GM19372 (cell line): ENCODE measurements at regions not wholly inside any gene's neighbourhood (a gene's known extent, or its start where the extent isn't known, plus 50 kb on each side); places are given as distances from the start of the nearest gene placed in this dataset.
"Not testable (repeated sequence)": the region's sequence is repeated elsewhere in the genome, so short reads cannot be mapped to it uniquely, and the experiment has no call there.

Experiments
- ATAC-seq: cut with Tn5 transposase; IDR thresholded peaks from one replicate; pipeline ENCODE4 v1.9.1; 2021; ENCODE audit warnings: mild to moderate bottlenecking, low read depth, moderate library complexity; ENCODE audit not compliant: unreplicated experiment

DNA sequence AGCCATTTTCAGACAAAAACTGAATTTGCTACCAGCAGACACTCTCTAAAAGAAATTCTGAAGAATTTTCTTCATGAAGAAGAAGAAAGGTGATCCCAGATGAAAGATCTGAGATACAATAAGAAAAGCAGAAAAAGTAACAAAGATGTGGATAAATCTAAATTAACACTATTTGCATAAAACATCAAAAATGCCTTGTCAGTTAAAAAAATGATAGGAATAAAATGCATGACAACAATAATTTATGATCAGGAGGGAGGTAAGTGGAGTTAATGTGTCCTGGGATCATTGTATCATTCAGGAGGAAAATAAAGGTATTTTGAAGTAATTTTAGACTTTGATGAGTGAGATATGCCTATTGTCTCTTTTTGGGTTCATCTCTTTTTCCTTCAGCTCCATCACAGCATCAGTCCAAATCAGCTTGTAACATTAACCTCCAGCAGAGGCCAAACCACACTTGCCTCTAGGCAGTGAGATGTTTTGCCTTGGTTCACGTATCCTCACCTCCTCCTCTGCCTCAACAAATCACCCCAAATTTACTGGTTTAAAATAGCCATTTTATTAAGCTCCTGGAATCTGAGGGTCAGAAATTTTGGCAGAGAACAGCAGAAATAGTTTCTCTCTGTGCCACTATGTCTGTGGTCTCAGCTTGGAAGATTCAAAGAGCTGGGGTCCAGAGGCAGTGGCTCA, 76.9 kb upstream of the HIVEP3 start:
- ATAC-seq = no peak

GRCh38 chr1:41994195-41994894, 75.6 kb upstream of the HIVEP3 start:
- no peak for ATAC-seq

- ATAC-seq = no peak
These were observed 64.7 kb upstream of the HIVEP3 start for GRCh38 chr1:41983451-41983850.

DNA sequence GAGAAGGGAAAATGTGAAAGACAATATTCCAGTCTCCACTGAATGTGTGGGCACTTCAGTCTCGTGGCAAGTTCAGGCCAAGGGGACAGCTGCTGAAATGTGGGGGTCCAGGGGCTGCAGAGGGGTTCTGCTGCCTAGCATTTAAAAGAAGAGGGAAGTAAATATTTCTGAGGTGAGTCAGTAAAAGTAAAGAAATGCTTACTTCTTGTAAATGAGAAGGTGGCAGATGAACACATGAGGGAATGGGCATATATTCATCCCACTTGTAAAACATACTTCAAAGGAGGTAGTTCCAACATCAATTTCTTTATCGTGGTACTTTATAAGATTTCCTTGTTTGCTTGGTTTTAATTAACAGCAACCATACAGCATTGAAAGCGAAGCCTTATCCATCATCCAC, 63.1 kb upstream of the HIVEP3 start:
- ATAC-seq = no peak

DNA sequence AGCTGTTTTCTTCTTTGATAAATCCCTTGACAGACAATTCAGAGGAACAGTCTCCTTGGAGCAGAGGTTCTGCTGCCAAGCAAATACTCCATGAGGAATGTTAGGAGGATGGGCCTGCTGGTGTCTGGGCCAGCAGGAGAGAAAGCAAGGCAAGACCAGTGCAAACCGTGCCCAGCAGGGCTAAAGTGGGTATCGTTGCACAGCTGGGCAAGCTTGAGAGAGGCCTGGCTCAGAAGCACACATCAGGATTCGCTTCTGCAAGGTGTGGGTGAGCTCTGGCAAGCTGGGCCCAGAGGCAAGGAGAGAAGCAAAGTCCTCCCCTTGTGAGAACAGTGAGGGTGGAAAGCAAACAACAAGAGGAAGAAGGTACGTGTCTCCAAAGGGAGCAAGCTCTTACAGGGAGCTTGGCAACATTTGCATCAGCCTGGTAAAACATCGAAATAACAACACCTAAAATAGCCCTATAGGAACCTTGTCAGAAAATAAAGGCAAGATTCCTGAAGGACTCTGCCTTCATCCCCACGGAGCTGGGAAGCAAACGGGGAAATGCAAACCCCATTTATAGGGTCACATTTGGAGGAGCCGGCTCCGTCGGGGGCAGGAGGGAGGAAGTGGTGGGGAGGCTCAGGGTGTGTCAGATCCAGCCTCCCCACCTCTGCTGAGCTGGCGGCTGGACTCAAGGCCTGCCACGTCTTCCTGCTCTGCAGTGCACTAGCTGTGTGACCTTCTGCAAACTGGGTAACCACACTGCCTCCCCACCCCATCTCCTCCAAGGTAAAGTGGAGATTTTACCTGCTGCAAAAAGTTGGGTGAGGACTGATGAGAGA, 62.3 kb upstream of the HIVEP3 start:
- ATAC-seq = no peak

- ATAC-seq = no peak
These were observed 60.3 kb upstream of the HIVEP3 start for GRCh38 chr1:41978986-41979385.

DNA sequence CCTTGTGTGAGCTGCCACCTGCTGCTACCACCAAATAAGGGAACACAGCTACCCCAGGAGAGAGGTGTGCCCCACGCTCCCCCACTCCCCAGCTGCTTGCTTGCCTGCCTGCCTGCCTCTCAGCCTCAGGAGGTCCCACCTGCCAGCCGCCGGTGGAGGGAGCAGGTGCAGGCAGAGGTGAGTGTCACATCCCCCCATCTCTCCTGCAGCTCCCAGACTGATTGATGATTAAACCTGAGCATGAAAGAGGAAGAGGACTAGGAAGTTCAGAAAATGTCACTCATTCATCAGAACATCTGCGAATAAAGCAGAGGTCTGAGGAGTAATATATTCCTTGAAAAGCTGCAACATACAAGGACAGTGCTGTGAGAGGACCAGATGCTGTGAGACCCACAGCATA, 58.6 kb upstream of the HIVEP3 start:
- no peak for ATAC-seq

GRCh38 chr1:41976671-41977070, 57.9 kb upstream of the HIVEP3 start:
- ATAC-seq = no peak

DNA sequence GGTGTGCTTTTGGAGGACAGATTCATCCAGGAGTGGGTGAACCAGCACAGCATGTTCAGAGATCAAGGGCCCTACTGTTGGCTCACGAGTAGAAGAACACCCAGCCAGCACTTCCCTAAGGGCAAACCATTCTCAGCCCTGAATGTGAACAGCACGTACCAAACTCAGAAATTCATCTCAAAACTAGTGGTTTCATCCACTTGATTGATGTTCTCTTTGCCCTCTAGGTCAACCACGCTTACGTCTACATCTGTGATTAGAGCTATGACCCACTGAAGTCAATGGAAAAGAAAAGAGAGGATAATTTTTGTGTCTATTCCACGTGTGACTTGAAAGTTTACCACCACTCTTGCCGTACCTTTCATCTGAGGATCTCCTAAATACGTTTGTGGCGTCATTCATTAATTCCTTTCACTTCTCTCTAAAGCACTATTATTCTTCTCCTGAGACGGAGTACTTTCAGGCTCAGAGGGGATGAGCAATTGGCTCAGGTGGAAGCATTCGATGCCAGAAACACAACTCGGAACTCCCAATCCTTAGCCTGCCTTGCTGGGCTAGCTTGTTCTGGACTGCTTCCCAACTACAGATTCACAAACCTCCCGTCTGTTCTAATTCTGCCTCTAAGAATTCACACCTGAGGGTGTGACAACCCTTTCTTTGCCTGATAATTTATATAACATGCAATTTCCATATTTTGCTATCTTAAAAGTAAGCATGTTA, 57.3 kb upstream of the HIVEP3 start:
- no peak for ATAC-seq

GRCh38 chr1:41975121-41975520, 56.4 kb upstream of the HIVEP3 start:
- no peak for ATAC-seq

DNA sequence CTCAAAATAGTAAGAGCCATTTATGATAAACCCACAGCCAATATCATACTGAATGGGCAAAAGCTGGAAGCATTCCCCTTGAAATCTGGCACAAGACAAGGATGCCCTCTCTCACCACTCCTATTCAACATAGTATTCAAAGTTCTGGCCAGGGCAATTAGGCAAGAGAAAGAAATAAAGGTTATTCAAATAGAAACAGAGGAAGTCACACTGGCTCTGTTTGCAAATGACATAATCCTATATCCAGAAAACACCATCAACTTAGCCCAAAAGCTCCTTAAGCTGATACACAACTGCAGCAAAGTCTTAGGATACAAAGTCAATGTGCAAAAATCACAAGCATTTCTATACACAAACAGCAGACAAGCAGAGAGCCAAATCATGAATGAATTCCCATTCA, 49.8 kb upstream of the HIVEP3 start:
- not testable (repeated sequence) for ATAC-seq
